ENCODE measurements at regions not wholly inside any gene's neighbourhood (a gene's known extent, or its start where the extent isn't known, plus 50 kb on each side); places are given as distances from the start of the nearest gene placed in this dataset.

- no peak for DNase-seq (ENCODE audit: low read depth in 1 of 2, low spot score in 1 of 2)
- in situ Hi-C loops (cut with HindIII; ENCODE audit: low pct_unique_long_range_greater_than_20kb, low sequenced_read_pairs) = no loop called here
- TF ChIP-seq JUND (IDR thresholded peaks at IDR 0.05; ENCODE audit: low read depth) = no peak
Measured at GRCh38 chr5:128635379-128635778, 97.3 kb upstream of the FBN2 start.

- TF ChIP-seq JUND (IDR thresholded peaks at IDR 0.05; ENCODE audit: low read depth) = no peak
- DNase-seq (ENCODE audit: low read depth in 1 of 2, low spot score in 1 of 2) = no peak
- in situ Hi-C loops (cut with HindIII; ENCODE audit: low pct_unique_long_range_greater_than_20kb, low sequenced_read_pairs) = no loop called here
Measured at GRCh38 chr5:128636361-128636760, 98.3 kb upstream of the FBN2 start.

- DNase-seq (ENCODE audit: low read depth in 1 of 2, low spot score in 1 of 2) = no peak
- in situ Hi-C loops (cut with HindIII; ENCODE audit: low pct_unique_long_range_greater_than_20kb, low sequenced_read_pairs) = no loop called here
- TF ChIP-seq JUND (IDR thresholded peaks at IDR 0.05; ENCODE audit: low read depth) = no peak
Measured at GRCh38 chr5:128637031-128637430, 99.0 kb upstream of the FBN2 start.

GRCh38 chr5:128641861-128642260 lies 103.8 kb upstream of the FBN2 start:
- in situ Hi-C loops (cut with HindIII; ENCODE audit: low pct_unique_long_range_greater_than_20kb, low sequenced_read_pairs) = no loop called here
- no peak for DNase-seq (ENCODE audit: low read depth in 1 of 2, low spot score in 1 of 2)
- no peak for TF ChIP-seq JUND (IDR thresholded peaks at IDR 0.05; ENCODE audit: low read depth)

- DNase-seq (ENCODE audit: low read depth in 1 of 2, low spot score in 1 of 2) = no peak
- no peak for TF ChIP-seq JUND (IDR thresholded peaks at IDR 0.05; ENCODE audit: low read depth)
- in situ Hi-C loops (cut with HindIII; ENCODE audit: low pct_unique_long_range_greater_than_20kb, low sequenced_read_pairs) = no loop called here
Measured at GRCh38 chr5:128644863-128645262, 106.8 kb upstream of the FBN2 start.

- TF ChIP-seq JUND (IDR thresholded peaks at IDR 0.05; ENCODE audit: low read depth) = no peak
- in situ Hi-C loops (cut with HindIII; ENCODE audit: low pct_unique_long_range_greater_than_20kb, low sequenced_read_pairs) = no loop called here
- DNase-seq (ENCODE audit: low read depth in 1 of 2, low spot score in 1 of 2) = no peak
Measured at GRCh38 chr5:128645581-128645980, 107.5 kb upstream of the FBN2 start.

GRCh38 chr5:128646176-128646575 lies 108.1 kb upstream of the FBN2 start:
- no peak for DNase-seq (ENCODE audit: low read depth in 1 of 2, low spot score in 1 of 2)
- TF ChIP-seq JUND (IDR thresholded peaks at IDR 0.05; ENCODE audit: low read depth) = no peak

GRCh38 chr5:128649192-128649591 lies 111.1 kb upstream of the FBN2 start:
- DNase-seq (ENCODE audit: low read depth in 1 of 2, low spot score in 1 of 2) = no peak
- in situ Hi-C loops (cut with HindIII; ENCODE audit: low pct_unique_long_range_greater_than_20kb, low sequenced_read_pairs) = no loop called here

More at GRCh38 chr5:128646176-128646575, 108.1 kb upstream of the FBN2 start:
- in situ Hi-C loops (cut with HindIII; ENCODE audit: low pct_unique_long_range_greater_than_20kb, low sequenced_read_pairs) = no loop called here

GRCh38 chr5:128662997-128663396 lies 125.0 kb upstream of the FBN2 start:
- in situ Hi-C loops (cut with HindIII; ENCODE audit: low pct_unique_long_range_greater_than_20kb, low sequenced_read_pairs) = no loop called here
- DNase-seq (ENCODE audit: low read depth in 1 of 2, low spot score in 1 of 2) = no peak
- TF ChIP-seq JUND (IDR thresholded peaks at IDR 0.05; ENCODE audit: low read depth) = no peak

More at GRCh38 chr5:128649192-128649591, 111.1 kb upstream of the FBN2 start:
- no peak for TF ChIP-seq JUND (IDR thresholded peaks at IDR 0.05; ENCODE audit: low read depth)

- TF ChIP-seq JUND (IDR thresholded peaks at IDR 0.05; ENCODE audit: low read depth) = no peak
- in situ Hi-C loops (cut with HindIII; ENCODE audit: low pct_unique_long_range_greater_than_20kb, low sequenced_read_pairs) = no loop called here
Measured at GRCh38 chr5:128665747-128666355, 127.8 kb upstream of the FBN2 start.

GRCh38 chr5:128667152-128667551 lies 129.1 kb upstream of the FBN2 start:
- peak in 1 of 2 experiments; percentile 64 for DNase-seq (ENCODE audit: low read depth in 1 of 2, low spot score in 1 of 2)
- TF ChIP-seq JUND (IDR thresholded peaks at IDR 0.05; ENCODE audit: low read depth) = no peak
- in situ Hi-C loops (cut with HindIII; ENCODE audit: low pct_unique_long_range_greater_than_20kb, low sequenced_read_pairs) = no loop called here

More at GRCh38 chr5:128665747-128666355, 127.8 kb upstream of the FBN2 start:
- no peak for DNase-seq (ENCODE audit: low read depth in 1 of 2, low spot score in 1 of 2)

- DNase-seq (ENCODE audit: low read depth in 1 of 2, low spot score in 1 of 2) = no peak
- no peak for TF ChIP-seq JUND (IDR thresholded peaks at IDR 0.05; ENCODE audit: low read depth)
- in situ Hi-C loops (cut with HindIII; ENCODE audit: low pct_unique_long_range_greater_than_20kb, low sequenced_read_pairs) = no loop called here
Measured at GRCh38 chr5:128667751-128668150, 129.7 kb upstream of the FBN2 start.

GRCh38 chr5:128668921-128669320 lies 130.9 kb upstream of the FBN2 start:
- DNase-seq (ENCODE audit: low read depth in 1 of 2, low spot score in 1 of 2) = no peak
- in situ Hi-C loops (cut with HindIII; ENCODE audit: low pct_unique_long_range_greater_than_20kb, low sequenced_read_pairs) = no loop called here
- TF ChIP-seq JUND (IDR thresholded peaks at IDR 0.05; ENCODE audit: low read depth) = no peak

GRCh38 chr5:128669803-128670202 lies 131.8 kb upstream of the FBN2 start:
- DNase-seq (ENCODE audit: low read depth in 1 of 2, low spot score in 1 of 2) = no peak
- TF ChIP-seq JUND (IDR thresholded peaks at IDR 0.05; ENCODE audit: low read depth) = no peak
- in situ Hi-C loops (cut with HindIII; ENCODE audit: low pct_unique_long_range_greater_than_20kb, low sequenced_read_pairs) = no loop called here
